GM18909 (cell line): ENCODE measurements at regions not wholly inside any gene's neighbourhood (a gene's known extent, or its start where the extent isn't known, plus 50 kb on each side); places are given as distances from the start of the nearest gene placed in this dataset.

ENCODE experiments used
- ATAC-seq: cut with Tn5 transposase; IDR thresholded peaks from one replicate; pipeline ENCODE4 v1.9.1; 2021; ENCODE audit warnings: mild to moderate bottlenecking; ENCODE audit not compliant: unreplicated experiment, poor library complexity

- ATAC-seq: no peak
Observed at GRCh38 chr9:88037285-88037845, 63.0 kb upstream of the CDK20 start.

GRCh38 chr9:88034964-88035363 is 60.6 kb upstream of the CDK20 start:
- ATAC-seq: no peak

- ATAC-seq: no peak
Observed at GRCh38 chr9:88033359-88033702, 59.0 kb upstream of the CDK20 start.

- ATAC-seq: no peak
Observed at GRCh38 chr9:88028338-88028737, 54.0 kb upstream of the CDK20 start.

GRCh38 chr9:88026118-88026479 is 51.8 kb upstream of the CDK20 start:
- no peak for ATAC-seq

- ATAC-seq: no peak
Observed at GRCh38 chr9:88025411-88026117, 51.2 kb upstream of the CDK20 start.

- ATAC-seq: no peak
Observed at GRCh38 chr9:88024896-88025295, 50.6 kb upstream of the CDK20 start.
